GM19240 (cell line): ENCODE measurements at regions not wholly inside any gene's neighbourhood (a gene's known extent, or its start where the extent isn't known, plus 50 kb on each side); places are given as distances from the start of the nearest gene placed in this dataset.
"Not testable (repeated sequence)": the region's sequence is repeated elsewhere in the genome, so short reads cannot be mapped to it uniquely, and the experiment has no call there.

ENCODE experiments used
- DNase-seq: peaks from one replicate; pipeline ENCODE4 v3.0.0; 2011; ENCODE audit warnings: low spot score; ENCODE audit not compliant: insufficient read length

GRCh38 chr6:155627722-155628212 is 172.1 kb upstream of the NOX3 start:
- DNase-seq: not testable (repeated sequence)

- DNase-seq: no peak
Measured at GRCh38 chr6:155623450-155624178, 168.0 kb upstream of the NOX3 start.

GRCh38 chr6:155614606-155615005 is 159.0 kb upstream of the NOX3 start:
- DNase-seq: no peak

- no peak for DNase-seq
Measured at GRCh38 chr6:155611742-155612141, 156.1 kb upstream of the NOX3 start.

- no peak for DNase-seq
Measured at GRCh38 chr6:155604991-155605390, 149.4 kb upstream of the NOX3 start.

GRCh38 chr6:155599561-155599960 is 143.9 kb upstream of the NOX3 start:
- DNase-seq: no peak

GRCh38 chr6:155599160-155599559 is 143.5 kb upstream of the NOX3 start:
- DNase-seq: no peak

- DNase-seq: no peak
Measured at GRCh38 chr6:155595284-155595683, 139.6 kb upstream of the NOX3 start.

- DNase-seq: no peak
Measured at GRCh38 chr6:155591741-155592140, 136.1 kb upstream of the NOX3 start.

GRCh38 chr6:155589190-155589589 is 133.6 kb upstream of the NOX3 start:
- no peak for DNase-seq

- no peak for DNase-seq
Measured at GRCh38 chr6:155587817-155588216, 132.2 kb upstream of the NOX3 start.

- DNase-seq: no peak
Measured at GRCh38 chr6:155586090-155586489, 130.5 kb upstream of the NOX3 start.

- no peak for DNase-seq
Measured at GRCh38 chr6:155584006-155584405, 128.4 kb upstream of the NOX3 start.

GRCh38 chr6:155582016-155582991 is 126.7 kb upstream of the NOX3 start:
- no peak for DNase-seq

- DNase-seq: no peak
Measured at GRCh38 chr6:155580904-155581303, 125.3 kb upstream of the NOX3 start.

GRCh38 chr6:155578251-155578650 is 122.6 kb upstream of the NOX3 start:
- DNase-seq: no peak

GRCh38 chr6:155561966-155562364 is 106.3 kb upstream of the NOX3 start:
- DNase-seq: no peak

GRCh38 chr6:155561257-155561965 is 105.8 kb upstream of the NOX3 start:
- no peak for DNase-seq

- no peak for DNase-seq
Measured at GRCh38 chr6:155549928-155550327, 94.3 kb upstream of the NOX3 start.

- DNase-seq: no peak
Measured at GRCh38 chr6:155549028-155549798, 93.6 kb upstream of the NOX3 start.

GRCh38 chr6:155548576-155548975 is 92.9 kb upstream of the NOX3 start:
- DNase-seq: no peak
